ENCODE measurements at regions not wholly inside any gene's neighbourhood (a gene's known extent, or its start where the extent isn't known, plus 50 kb on each side); places are given as distances from the start of the nearest gene placed in this dataset.

DNA sequence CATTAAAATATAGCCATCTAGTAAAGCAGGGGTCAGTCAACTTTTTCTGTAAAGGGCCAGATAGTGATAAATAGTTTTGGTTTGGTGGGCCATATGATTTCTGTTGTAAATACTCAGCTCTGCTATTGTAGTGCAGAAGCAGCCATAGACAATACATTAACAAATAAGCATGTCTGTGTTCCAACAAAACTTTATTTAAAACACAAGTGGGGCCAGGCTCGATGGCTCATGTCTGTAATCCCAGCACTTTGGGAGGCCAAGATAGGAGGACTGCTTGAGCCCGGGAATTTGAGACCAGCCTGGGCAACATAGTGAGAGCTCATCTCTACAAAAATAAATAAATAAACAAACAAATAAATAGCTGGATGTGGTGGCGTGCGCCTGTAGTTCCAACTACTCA, 60.8 kb upstream of the TANC2 start:
- TF ChIP-seq, protein P1, sequence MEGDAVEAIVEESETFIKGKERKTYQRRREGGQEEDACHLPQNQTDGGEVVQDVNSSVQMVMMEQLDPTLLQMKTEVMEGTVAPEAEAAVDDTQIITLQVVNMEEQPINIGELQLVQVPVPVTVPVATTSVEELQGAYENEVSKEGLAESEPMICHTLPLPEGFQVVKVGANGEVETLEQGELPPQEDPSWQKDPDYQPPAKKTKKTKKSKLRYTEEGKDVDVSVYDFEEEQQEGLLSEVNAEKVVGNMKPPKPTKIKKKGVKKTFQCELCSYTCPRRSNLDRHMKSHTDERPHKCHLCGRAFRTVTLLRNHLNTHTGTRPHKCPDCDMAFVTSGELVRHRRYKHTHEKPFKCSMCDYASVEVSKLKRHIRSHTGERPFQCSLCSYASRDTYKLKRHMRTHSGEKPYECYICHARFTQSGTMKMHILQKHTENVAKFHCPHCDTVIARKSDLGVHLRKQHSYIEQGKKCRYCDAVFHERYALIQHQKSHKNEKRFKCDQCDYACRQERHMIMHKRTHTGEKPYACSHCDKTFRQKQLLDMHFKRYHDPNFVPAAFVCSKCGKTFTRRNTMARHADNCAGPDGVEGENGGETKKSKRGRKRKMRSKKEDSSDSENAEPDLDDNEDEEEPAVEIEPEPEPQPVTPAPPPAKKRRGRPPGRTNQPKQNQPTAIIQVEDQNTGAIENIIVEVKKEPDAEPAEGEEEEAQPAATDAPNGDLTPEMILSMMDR (IDR thresholded peaks at IDR 0.05) = no peak
- TF ChIP-seq POLR2A (IDR thresholded peaks at IDR 0.05) = no peak
